Esophagus muscularis mucosa (tissue), 4 donors: ENCODE measurements at regions not wholly inside any gene's neighbourhood (a gene's known extent, or its start where the extent isn't known, plus 50 kb on each side); places are given as distances from the start of the nearest gene placed in this dataset.

Experiments
- DNase-seq: peaks from one replicate; pipeline ENCODE4 v3.0.0-alpha.2; 2017; ENCODE audit errors: extremely low spot score
- H3K27ac ChIP-seq, 4 donors: fragments of 200-600 bp; sonication (generic); replicated peaks in 1 of 4; 1 replicate in 3 of 4; 2 replicates in 1 of 4; pipeline ENCODE4 v1.5.1; 2016 to 2019; ENCODE audit warnings: mild to moderate bottlenecking in 1 of 4
- H3K27me3 ChIP-seq, 4 donors: fragments of 200-600 bp; sonication (generic); one replicate each; pipeline versions ENCODE4 v1.5.1 to v1.6.0; 2016 to 2019
- H3K36me3 ChIP-seq, 4 donors: fragments of 200-600 bp; sonication (generic); one replicate each; pipeline ENCODE4 v1.5.1; 2016 to 2019
- H3K4me1 ChIP-seq, 4 donors: fragments of 200-600 bp; sonication (generic); one replicate each; pipeline ENCODE4 v1.5.1; 2016 to 2019
- H3K4me3 ChIP-seq, 4 donors: fragments of 200-600 bp; sonication (generic); 1 replicate in 2 of 4; 2 replicates in 2 of 4; pipeline ENCODE4 v1.5.1; 2016 to 2019; ENCODE audit warnings: mild to moderate bottlenecking in 4 of 4, moderate library complexity in 1 of 4
- H3K9me3 ChIP-seq, 4 donors: fragments of 200-600 bp; sonication (generic); 1 replicate in 3 of 4; 2 replicates in 1 of 4; pipeline ENCODE4 v1.5.1; 2016 to 2019
- CTCF ChIP-seq, 3 experiments: fragments of 200-600 bp in 2 of 3; fragments of 450-650 bp in 1 of 3; sonication (generic) in 2 of 3; IDR thresholded peaks; one replicate each; pipeline ENCODE4 v1.5.1; 2017 to 2019; ENCODE audit warnings: antibody characterized with exemption in 3 of 3, mild to moderate bottlenecking in 2 of 3, moderate library complexity in 1 of 3
- EP300 ChIP-seq: sonication (generic); formaldehyde crosslinking; IDR thresholded peaks from one replicate; pipeline ENCODE4 v1.6.1; 2017; ENCODE audit warnings: antibody characterized with exemption
- POLR2A ChIP-seq: fragments of 450-650 bp; IDR thresholded peaks from one replicate; pipeline ENCODE4 v1.6.1; 2017; ENCODE audit warnings: antibody characterized with exemption, moderate library complexity, mild to moderate bottlenecking, low read depth
- POLR2AphosphoS5 ChIP-seq, 2 donors: sonication (generic); formaldehyde crosslinking; IDR thresholded peaks; one replicate each; pipeline ENCODE4 v1.6.1; 2017; ENCODE audit warnings: antibody characterized with exemption in 2 of 2
- WGBS: methylation state at CpG from one replicate; pipeline ENCODE4 v1.1.5; 2018; 5-methylcytosine and 5-hydroxymethylcytosine counted together
- intact Hi-C: fragments of 100-400 bp; cut with DNase I; formaldehyde crosslinking; loops from one replicate; pipeline ENCODE4 v1.15.1; 2023

GRCh38 chr10:4527281-4527970 is 298.6 kb upstream of the AKR1E2 start:
- H3K27ac ChIP-seq, result peak overlapping the region; percentile 22 to 56 (median 48)
- H3K4me1 ChIP-seq, result peaks cover 4 to 26% (median 24%) of the 10 kb centered on the region in 4 donors
- 66% methylated on average over 6 of the region's 7 CpGs for WGBS
- no peaks in the 10 kb centered on the region for H3K36me3 ChIP-seq
- no peaks in the 10 kb centered on the region for H3K27me3 ChIP-seq
- H3K9me3 ChIP-seq, result no peaks in the 10 kb centered on the region
- intact Hi-C loops, result no loop called here
- no peak overlapping the region for H3K4me3 ChIP-seq
- TF ChIP-seq POLR2AphosphoS5 (IDR thresholded peaks at IDR 0.05) (no peak), EP300 (no peak), POLR2A (no peak), CTCF (IDR thresholded peaks at IDR 0.05) (no peak)
- DNase-seq, result no peak

GRCh38 chr10:4526311-4526731 is 299.7 kb upstream of the AKR1E2 start:
- peaks cover 4 to 26% (median 24%) of the 10 kb centered on the region in 4 donors for H3K4me1 ChIP-seq
- H3K36me3 ChIP-seq, result no peaks in the 10 kb centered on the region
- intact Hi-C loops, result no loop called here
- WGBS, result 29% methylated on average over 4 of the region's 4 CpGs
- TF ChIP-seq CTCF (IDR thresholded peaks at IDR 0.05) (no peak), POLR2A (no peak), EP300 (no peak), POLR2AphosphoS5 (IDR thresholded peaks at IDR 0.05) (no peak)
- no peaks in the 10 kb centered on the region for H3K27me3 ChIP-seq
- H3K9me3 ChIP-seq, result no peaks in the 10 kb centered on the region
- H3K4me3 ChIP-seq, result no peak overlapping the region
- DNase-seq, result no peak
- H3K27ac ChIP-seq, result peak overlapping the region; percentile 16 to 56 (median 48)

GRCh38 chr10:4525103-4525502 is 300.9 kb upstream of the AKR1E2 start:
- H3K4me3 ChIP-seq, result no peak overlapping the region
- H3K36me3 ChIP-seq, result no peaks in the 10 kb centered on the region
- H3K27me3 ChIP-seq, result no peaks in the 10 kb centered on the region

GRCh38 chr10:4522296-4523000 is 303.6 kb upstream of the AKR1E2 start:
- no peaks in the 10 kb centered on the region for H3K36me3 ChIP-seq
- no peak for DNase-seq
- no peak overlapping the region for H3K27ac ChIP-seq
- H3K4me1 ChIP-seq, result peaks cover 4 to 24% (median 23%) of the 10 kb centered on the region in 4 donors
- over 99% methylated on average over 8 of the region's 8 CpGs for WGBS
- no peaks in the 10 kb centered on the region for H3K27me3 ChIP-seq
- no peaks in the 10 kb centered on the region for H3K9me3 ChIP-seq
- TF ChIP-seq POLR2AphosphoS5 (IDR thresholded peaks at IDR 0.05), result no peak
- TF ChIP-seq CTCF (IDR thresholded peaks at IDR 0.05), result no peak
- no peak for TF ChIP-seq POLR2A
- TF ChIP-seq EP300, result no peak
- intact Hi-C loops, result no loop called here
- H3K4me3 ChIP-seq, result no peak overlapping the region

More at GRCh38 chr10:4525103-4525502, 300.9 kb upstream of the AKR1E2 start:
- intact Hi-C loops, result no loop called here
- 75% methylated on average over 1 of the region's 1 CpG for WGBS
- Histone ChIP-seq H3K27ac (no peak overlapping the region), H3K4me1 (peaks cover 4 to 26% (median 24%) of the 10 kb centered on the region in 4 donors), H3K9me3 (no peaks in the 10 kb centered on the region)
- no peak for DNase-seq
- no peak for TF ChIP-seq EP300
- TF ChIP-seq CTCF (IDR thresholded peaks at IDR 0.05), result no peak
- TF ChIP-seq POLR2A, result no peak
- TF ChIP-seq POLR2AphosphoS5 (IDR thresholded peaks at IDR 0.05), result no peak
